MV-4-11 (cell line): ENCODE measurements at regions not wholly inside any gene's neighbourhood (a gene's known extent, or its start where the extent isn't known, plus 50 kb on each side); places are given as distances from the start of the nearest gene placed in this dataset.
A peak's percentile ranks its signal among the peaks of the same experiment; 100 is the strongest.

ENCODE experiments used
- DNase-seq: peaks from one replicate; lab custom pipeline; 2025; lab: John Stamatoyannopoulos, UW

DNA sequence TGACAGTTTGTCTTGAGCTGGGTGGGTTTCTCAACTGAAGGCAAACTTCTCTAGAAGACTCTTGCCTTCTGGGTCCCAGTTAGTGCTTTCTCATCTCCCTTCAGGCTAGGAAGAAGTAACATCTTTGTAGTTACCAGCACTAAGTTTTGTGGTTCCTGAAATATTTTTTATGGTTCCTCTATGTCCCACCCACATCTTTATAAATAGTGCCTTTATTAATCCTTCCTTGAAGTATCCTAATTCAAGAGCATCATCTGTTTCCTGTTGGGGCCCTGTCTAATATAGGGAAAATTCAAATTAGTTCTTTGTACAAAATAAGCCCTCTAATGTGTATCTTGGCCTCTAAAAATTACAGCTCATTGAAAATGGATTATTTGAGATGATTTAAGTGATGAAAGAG, 147.4 kb upstream of the MAOA start:
- DNase-seq, result no peak

DNA sequence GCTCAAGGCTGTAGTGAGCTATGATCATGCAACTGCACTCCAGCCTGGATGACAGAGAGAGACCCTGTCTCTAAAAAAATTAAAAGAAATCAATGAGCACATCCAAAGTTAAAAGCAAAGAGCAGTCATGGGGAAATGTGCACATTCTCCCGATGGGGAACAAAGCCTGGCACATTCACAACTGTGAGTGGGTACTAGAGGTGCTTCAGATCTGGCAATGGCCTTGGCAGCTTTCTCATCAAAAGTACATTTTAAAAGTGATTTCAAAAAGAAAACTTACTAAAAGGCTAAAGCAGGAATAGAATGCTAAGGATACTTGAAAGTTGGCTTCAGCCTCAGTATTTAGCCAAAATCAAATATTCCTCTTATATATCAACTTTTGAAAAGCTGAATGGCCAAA, 145.9 kb upstream of the MAOA start:
- DNase-seq, result no peak

DNA sequence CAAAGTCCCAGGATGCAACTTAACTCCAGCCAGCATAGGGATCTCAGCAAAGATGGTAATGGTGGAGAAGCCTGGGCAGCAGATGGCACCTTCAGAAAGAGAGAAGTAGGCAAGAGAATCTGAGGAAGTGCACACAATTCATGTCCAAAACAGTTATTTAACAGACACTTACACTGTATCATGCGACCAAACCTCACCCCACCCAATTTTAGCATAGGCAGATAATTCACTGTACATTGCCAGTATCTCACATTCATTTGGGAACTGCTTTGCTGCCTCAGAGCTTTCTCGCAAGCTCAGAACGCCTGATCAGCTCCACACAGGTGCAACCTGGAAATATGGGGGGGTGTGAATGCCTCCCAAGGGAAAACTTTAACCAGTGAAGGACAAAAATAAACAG, 143.0 kb upstream of the MAOA start:
- peak; percentile 22 for DNase-seq

DNA sequence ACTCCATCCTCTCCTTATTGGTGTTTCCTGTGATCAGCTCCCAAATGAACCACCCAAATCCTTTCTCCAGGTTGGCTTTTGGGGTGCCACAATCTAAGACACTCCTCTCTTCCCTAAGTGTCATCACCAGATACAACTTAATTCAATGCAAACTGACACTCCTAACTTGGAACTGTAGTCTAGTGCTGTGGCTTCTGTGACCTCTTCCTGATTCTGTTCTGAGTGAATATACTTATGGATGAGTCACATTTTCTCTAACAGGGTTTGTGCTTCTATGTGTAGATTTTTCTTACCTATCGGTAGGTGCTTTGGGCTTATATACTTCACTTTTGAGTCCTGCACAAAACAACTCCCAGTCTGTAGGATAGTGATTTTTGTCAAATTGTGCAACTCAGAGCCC, 141.3 kb upstream of the MAOA start:
- DNase-seq, result peak; percentile 39

DNA sequence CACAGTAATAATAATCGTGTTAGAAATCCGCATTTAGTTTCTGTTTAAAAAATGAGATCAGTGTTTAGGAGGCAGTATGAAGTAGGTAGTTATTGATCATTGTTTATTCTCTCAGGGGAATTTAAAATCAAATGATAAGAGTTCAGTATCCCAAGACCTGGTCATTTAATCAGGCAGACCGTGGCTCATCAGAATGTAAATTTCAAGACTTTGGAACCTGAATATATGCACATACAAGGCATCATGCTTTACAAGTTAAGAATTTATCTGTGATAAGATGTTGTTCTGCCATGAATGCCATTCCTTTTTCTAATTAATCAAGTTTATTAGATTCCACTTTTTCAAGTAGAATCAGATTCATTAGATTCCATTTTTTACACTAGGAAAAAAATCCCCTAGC, 133.5 kb upstream of the MAOA start:
- no peak for DNase-seq

DNA sequence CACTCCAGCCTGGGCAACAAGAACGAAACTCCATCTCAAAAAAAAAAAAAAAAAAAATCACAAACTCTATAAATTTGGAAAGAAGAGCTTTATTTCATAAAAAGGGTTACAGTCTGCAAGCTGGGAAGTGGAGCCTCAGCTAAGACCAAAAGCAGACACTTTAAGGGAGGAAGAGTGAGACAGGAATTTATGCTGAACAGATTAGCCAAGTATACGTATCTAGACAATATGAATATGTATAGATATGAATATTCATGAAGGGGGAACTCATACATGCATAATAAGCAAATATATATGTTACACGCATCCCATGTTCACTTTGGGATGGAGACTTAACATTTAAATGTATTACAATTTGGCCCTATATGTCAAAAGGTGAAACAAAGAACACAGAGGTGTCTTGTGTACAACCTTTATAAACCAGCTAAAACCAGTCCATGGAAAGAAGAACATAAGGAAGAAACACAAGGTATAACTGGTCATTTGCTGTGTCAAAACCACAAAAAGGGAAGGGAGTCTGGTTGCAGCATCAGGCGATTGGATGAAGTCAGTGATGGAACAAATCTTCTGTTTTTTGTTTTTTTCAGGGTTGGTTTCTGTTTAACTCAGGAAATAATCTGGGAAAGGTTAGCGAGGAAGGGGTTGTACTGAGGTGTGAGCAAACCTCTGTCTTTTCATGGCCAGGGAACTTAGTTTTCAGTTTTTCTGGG, 130.0 kb upstream of the MAOA start:
- peak; percentile 55 for DNase-seq

DNA sequence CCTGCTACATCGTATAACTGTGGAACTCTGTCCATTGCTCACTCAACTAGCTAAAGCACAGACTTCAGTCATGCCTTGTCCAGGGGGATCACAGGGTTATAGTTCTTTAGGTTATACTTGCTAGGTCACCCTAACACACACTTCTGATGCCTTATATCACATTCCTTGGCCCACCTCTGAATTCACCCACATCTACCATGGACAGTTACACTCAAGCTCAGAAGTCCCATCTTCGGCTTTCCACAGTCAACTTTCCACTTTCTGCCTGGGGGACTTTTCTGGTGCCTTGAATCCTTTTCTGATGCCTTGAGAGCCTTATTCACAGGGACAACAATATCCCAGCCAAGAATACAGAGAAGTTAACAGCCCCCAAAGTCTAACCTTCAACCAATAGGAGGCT, 129.2 kb upstream of the MAOA start:
- no peak for DNase-seq

DNA sequence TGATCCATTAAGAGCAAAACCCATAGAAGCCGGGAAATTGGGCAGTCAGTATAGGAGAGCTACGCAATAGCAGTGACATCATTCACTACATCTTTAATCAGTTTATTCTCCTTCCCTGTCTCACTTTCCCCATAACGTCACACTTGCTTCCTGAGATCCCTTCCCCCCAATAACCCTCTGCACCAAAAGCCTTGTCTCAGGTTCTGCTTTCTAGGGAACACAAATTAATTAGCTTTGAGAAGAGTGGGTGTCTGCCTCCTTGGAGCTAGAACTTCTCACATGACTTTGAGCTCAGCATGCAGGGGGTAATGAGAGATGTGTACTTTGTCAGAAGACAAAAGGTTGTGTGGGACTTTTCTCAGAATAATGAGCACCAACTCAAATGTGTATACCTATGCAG, 128.3 kb upstream of the MAOA start:
- DNase-seq, result peak; percentile 2

DNA sequence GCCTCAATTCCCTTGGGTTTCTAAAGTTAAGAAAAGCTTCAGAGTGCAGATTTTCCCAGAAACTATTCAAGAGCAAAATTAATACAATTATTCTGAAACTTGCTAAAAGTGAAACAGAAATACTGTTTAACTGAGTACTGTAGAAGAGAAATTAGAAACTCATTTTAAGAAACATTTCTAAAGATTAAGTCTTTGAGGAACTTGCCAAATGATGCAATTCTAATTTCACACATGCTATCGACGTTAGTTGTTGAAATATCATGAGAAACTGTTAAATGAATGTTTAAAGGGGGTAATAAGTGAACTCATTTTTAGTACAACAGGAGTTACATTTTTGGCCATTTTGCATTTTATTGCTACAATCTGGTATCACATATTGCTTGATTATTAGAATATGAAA, 125.3 kb upstream of the MAOA start:
- peak; percentile 62 for DNase-seq

DNA sequence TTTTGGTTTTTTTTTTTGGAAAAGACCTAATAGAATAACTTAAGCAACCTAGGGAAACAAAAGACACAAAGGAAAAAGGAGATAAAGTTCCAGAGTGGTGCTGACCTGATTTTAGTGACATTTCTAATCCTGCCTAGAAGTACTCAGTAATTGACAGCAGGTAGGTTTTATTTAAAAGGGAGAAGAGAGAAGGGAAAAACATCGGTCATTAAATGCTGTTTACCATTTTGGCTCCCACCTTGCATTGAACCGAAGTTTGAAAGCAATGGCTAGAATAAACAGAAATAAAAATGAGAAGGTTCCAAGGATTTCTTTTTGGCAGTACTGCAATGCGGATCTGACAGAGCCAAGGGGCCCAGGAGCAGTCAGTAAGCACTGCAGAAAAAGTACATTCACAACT, 115.8 kb upstream of the MAOA start:
- no peak for DNase-seq

DNA sequence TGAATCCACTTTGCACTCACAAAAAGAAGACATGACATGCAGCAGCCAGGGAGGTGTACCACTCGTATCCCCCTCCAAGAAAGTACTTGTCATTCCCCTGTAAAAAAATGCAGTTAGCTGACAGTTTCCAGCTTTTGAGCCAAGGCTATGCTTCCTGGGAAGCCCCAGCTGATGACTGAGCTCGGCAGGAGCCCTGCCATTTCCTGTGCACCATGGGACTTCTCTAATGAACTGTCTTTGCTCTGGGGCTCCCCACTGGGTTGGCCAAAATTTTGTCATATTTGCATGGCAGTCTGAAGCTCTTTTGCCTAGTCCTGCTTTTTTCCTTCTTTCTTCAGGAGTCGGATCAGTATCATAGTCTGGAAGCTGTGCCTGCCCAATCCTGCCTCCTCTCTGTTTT, 104.5 kb upstream of the MAOA start:
- no peak for DNase-seq

DNA sequence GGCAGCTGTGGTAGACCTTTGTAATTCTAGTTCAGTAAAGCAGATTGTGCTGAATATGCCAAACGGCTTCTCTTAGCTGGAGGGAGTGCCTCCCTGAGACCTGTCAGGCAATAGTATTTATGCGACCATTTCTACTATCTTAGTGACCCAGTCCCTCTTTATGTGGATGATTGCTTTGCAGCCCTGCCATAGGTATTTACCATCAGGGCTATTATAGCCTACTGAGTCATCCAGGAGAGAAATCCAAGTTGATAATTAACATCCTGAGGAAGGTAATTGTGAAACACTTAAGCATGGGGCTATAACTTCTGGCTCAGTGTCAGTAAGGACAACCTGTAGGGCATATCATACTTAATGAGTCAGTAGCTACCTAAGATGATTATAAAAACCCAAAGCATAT, 103.9 kb upstream of the MAOA start:
- DNase-seq, result no peak

DNA sequence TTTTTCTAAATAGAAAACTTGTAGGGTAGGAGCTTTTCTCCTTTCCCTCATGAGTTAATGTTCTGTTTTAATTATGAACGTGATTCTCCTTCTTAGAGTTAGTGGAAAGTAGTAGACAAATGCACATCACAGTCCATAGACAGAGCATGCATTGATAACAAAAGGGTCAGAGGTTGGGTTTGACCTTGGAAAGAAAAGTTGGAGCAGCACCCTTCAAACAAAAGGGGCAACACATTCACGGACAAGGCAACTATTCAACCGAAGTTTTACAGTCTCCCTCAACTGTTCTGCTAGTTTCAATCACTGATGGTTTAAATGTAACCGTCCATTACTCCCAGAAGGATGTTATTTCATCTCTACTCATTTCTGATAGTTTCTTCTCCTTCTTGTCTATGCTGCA, 103.4 kb upstream of the MAOA start:
- DNase-seq, result no peak

DNA sequence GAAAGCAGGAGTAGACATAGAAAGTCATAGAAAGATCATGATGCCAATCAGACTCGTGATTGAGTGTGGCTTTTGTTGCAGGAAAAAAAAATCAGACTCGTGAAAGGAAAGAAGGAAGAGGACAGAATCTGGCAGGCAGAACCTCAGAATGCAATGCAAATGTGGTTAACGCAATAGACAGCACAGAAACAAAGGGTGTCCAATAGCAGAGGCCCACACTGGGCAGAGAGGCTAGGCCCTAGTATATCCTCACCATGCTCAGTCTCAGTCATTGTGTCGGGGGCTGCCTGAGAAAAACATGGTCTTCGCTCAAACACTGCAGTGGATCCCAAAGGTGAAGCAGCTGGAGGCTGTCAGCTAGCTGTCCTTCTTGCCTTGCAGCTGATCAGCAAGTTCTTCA, 102.8 kb upstream of the MAOA start:
- no peak for DNase-seq

DNA sequence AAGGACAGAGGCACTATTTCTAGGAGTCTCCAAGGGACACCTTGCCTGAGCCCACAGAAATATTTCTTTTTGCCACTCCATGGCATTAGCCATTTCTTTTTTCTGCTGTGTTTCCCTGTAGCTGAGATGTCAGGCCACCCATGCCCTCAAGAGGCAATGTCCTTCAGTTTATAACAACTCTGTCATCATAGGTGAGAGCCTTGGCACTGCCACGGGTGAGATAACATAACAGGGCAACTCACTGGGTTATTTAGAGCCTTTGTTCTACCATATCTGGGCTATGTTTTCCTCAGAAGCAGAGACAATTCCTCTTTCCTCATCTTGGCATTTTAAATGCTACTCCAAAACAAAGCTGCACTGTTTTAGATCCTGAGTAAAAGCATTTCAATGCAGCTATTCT, 99.9 kb upstream of the MAOA start:
- DNase-seq, result no peak

DNA sequence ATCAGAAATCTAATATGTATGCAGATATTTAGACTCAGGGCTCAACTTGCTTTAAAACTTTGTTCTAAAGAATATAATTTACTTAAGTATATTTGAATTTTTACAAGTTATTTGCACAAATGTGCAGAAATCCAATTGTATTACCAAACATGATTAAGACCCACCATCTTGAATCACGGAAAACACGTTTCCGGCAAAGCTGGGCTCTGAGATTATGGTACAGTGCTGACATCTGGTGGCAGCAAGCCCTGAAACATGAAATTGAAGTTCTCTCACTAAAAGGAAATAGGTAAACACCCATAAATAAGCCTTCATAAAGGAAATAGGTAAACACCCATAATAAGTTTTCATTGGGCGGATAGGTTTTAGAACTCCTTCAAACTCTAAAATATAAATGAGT, 98.3 kb upstream of the MAOA start:
- peak; percentile 32 for DNase-seq

DNA sequence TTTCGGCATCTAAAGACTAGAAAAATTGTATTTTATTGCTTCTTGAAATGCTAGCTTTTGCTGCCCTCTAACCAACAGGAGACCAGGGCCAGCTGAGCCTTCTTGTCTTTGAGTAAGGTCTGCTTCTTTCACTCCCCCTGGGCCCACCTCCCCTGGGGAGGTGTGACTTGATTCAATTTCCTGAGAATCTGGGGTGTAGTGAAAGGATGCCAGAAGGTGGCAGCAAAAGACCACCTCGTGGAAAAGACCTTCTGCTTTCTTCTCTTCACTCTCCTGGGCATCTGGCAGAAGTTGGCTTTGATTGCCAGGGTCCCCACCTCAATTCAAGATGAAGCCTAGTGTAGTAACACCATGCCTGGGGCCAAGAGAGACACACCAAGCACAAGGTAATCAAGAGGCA, 96.5 kb upstream of the MAOA start:
- peak; percentile 1 for DNase-seq

DNA sequence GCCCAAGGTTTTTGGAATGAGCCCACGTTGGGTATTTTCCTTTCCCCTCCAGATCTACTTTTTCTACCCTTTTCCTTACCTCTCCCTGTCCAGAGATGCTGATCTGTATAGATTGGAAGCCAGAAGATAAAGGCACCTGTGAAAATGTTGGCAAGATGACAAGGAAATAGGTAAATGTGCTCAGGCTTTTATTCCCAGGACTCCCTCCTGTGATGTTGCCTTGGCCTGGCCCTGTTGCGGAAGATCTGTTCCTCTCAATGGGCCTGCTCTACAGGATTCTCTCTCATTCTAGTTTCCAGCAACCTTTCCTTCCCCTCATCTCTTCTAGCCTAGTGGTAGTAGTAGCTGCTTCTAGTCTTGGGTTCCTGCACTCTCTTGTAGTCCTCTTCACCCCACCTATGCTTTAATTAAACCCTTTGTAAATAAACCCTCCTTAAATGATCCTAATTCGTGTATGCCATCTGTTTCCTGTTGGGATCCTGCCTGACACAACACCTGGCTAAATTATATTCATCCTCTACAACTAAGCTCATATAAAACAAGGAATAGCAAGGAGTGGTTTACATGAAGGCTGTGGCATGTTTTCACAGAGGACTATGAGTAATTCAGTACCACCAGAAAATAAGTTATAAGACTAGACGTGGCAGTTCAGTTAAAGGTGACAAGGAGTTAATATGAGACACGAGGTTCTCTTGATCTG, 95.7 kb upstream of the MAOA start:
- no peak for DNase-seq

DNA sequence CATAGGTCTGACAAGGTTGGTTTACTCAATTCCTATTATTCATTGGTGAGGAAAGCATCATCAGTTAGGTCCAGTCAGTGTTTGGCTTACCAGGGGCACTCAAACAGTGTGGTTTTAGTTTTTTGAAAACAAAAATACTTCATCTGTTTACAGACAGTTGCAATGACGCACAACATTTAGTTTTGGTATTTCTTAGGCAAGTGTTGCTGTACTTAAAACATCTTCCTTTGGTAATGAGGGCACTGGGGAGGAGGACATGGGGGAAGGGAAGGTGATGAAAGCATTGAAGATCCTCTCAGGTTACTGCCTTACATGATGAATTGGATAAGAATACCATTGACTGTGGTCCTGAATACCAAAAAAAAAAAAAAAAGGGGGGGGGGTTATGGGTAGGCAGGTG, 93.7 kb upstream of the MAOA start:
- DNase-seq, result no peak

DNA sequence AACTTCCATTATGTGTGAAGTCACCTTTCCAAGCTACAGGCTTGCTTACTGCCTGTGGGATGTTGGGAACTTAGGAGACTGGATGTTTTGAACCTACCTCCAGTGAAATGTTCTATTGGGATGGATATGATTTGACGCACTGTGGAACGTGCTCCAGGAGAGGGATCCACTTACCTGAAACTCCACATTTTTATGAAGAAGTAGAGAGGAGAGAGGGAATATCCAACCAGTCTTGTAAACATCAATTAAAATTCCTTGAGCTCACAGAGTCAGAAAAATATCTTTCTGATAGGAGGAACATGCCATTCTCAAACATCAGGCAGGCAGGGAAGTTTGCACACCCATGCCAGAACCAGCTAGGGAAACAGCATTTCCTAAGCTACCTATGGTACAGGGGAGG, 91.1 kb upstream of the MAOA start:
- DNase-seq, result no peak

DNA sequence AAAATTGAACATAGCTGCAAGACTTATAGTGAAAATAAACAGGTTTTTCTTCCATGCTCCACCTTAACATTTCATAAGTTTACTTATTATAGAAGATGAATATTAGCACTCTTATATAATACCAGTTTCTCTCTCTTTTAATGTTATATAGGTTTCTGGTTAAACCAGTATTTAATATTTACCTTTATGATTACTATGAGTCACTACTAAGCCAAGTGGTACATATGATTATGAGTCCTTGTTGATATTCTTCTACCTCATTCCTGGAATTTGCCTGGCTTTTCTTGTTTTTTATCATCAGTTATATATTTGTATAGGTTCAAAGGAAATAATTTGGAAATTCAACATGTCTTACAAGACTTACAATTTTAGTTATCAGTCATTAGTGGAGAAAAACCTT, 89.9 kb upstream of the MAOA start:
- no peak for DNase-seq

DNA sequence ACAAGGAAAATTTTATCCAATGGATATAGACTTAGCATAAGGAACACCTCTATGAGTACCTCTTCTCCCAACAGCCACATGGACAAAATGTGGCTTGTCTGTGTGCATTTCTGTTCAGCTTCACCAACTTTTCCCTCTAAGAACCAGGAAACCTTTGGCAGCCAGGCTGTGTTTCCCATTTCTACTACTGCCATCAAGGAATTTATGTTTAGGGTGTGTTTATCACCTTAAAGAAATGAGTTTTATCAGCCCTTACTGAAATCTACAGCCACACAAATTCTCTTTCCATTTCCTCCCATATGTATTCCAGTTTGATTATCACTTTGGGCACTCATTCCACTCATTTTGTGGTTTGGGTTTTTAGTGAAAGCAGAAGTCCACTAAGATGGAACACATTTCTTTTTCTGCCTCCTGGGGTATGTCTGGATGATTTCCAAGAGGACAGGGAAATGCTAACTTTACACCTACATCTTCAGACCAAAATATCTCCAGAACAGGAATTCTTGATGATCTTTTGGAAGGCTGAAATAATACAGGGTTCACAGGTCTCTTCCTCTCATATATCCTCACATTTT, 82.6 kb upstream of the MAOA start:
- DNase-seq, result no peak

DNA sequence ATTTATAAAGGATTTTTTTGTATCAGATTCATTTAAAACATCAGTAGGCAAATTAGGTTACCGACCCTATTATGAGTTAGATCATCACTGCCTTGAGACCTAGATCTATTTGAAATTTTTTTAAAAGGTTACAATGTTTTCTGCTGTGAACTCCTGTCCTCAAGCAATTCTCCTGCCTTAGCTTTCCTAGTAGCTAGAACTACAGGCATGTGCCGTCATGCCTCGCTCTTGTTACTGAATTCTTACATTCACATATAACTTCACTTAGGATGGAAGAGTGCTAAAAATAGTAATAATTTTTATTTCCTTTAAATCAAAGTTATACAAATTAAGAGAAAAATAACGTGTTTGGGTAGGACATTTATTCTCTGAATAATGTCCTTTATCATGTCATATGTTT, 75.5 kb upstream of the MAOA start:
- DNase-seq, result no peak

DNA sequence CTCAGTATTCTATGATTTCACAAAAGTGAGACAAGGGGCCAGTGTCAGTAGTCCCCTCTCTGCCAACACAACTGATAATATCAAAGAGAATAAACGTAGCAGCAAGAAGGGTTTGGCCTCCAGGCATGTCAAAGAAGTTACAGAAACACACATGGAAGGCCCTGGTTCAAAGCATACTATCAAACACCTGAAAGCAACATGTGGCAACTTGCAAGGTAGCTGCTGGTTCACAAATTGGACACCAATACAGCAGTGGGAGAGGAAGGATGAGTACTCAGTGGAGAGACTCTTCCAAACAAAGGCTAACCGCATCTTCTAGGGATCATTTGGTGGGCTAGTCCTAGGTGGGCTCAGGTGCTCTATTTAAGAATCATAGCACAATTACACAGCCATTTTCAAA, 74.9 kb upstream of the MAOA start:
- no peak for DNase-seq
